ENCODE measurements at regions not wholly inside any gene's neighbourhood (a gene's known extent, or its start where the extent isn't known, plus 50 kb on each side); places are given as distances from the start of the nearest gene placed in this dataset.
"Not testable (repeated sequence)": the region's sequence is repeated elsewhere in the genome, so short reads cannot be mapped to it uniquely, and the experiment has no call there.

- not testable (repeated sequence) for DNase-seq
Measured at GRCh38 chrX:71822314-71822713, 59.2 kb downstream of the CXorf49B start.

DNA sequence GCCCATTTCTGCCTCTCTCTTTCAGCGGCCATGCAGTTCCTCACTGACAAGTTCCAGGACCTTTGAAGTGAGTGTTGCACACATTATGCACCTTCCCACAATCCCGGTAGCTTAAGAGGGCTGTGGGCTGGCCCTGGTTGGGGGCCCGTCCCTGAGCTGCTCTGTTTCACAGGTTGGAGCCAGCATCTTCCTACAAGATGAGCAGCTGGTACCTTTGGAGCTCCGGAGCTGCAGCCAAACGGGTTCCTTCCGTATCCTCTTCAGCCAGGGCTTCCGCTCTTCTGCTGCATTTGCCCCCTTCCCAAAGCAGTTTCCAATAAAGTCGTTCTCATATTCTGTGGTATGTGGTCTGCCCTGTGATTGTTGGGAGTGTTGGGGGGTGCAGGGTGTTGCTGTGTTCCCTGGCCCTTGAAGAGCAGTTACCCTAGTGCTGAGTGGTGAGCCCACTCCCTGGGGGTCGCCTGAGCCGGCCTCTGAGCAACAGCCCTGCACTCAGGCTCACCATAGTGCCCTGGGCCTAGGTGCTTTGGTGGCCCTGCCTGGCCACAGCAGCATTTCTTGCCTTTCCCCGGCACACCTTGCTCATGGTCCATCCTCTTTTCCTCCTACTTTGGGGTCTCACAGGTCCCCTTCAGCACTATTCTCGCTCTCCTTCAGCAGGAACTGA lies 60.4 kb downstream of the CXorf49B start:
- no peak for DNase-seq

DNA sequence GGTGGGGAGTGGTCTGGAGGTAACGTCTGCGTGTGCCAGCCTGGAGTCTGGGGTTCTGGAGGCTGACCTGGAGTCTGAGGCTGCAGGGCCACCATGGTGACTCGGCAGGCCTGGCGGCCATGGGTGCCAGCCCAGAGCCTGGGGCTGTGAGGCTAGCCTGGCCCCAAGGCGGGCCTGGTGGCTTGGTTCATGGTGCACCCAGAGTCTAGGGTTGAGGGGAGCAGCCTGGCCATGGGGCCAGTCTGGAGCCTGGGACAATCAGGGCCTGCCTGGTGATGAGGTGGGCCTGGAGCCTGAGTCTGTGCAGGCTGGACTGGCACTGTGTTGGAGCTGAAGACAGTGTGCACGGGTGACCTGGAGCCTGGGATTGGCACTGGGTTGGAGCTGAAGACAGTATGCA lies 64.9 kb downstream of the CXorf49B start:
- no peak for DNase-seq

DNA sequence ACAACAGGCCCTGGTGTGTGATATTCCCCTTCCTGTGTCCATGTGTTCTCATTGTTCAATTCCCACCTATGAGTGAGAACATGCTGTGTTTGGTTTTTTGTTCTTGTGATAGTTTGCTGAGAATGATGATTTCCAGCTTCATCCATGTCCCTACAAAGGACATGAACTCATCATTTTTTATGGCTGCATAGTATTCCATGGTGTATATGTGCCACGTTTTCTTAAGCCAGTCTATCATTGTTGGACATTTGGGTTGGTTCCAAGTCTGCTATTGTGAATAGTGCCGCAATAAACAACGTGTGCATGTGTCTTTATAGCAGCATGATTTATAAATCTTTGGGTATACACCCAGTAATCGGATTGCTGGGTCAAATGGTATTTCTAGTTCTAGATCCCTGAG lies 72.6 kb upstream of the NHSL2 start:
- not testable (repeated sequence) for DNase-seq

DNA sequence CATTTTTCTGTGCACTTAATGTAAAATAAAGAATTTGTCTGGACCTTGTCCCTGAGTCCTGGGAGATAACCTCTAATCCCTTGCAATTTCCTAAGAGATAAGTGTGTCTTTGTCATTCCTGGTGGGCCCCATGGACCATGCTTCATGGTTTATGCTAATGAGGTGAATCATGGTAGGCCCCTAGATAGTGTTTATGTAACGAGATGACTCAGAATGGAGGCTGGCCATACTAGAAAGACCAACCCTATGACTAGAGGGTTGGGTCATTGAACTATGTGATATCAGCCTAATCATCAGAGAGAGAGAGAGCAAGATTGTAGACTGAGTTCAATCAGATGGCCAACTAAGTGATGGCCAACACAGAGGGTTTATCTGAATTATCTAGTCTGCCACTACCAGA lies 64.2 kb upstream of the NHSL2 start:
- no peak for DNase-seq

DNA sequence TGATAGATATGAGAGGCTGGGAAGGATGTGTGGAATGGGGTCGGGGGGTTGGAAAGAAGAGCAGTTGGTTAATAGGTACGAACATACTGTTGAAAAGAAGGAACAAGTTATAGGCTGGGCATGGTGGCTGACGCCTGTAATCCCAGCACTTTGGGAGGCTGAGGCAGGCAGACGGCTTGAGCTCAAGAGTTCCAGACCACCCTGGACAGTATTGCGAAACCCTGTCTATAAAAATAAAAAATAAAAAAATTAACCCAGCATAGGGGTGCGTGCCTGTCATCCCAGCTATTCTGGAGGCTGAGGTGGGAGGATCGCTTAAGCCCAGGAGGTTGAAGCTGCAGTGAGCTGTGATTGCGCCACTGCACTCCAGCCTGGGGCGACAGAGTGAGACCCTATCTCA lies 58.5 kb upstream of the NHSL2 start:
- no peak for DNase-seq

DNA sequence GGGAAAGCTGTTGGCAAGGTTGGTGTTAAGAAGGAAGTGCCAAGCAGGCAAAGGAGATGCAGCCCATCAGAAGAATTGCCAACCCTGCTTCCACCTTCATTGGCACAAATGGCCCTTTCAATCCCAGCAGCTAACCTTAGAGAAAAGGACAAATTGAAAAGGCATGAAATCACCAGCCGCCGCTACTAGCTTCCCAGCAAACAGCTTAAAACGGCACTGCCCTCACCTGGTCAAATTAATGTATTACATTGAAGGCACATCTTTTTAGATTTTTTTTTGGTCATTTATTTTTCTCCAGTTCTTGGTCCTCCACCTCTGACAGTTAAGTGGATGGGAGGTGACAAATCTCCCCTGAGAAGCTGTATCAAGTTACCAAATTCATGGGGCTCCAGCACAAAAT lies 51.0 kb upstream of the NHSL2 start:
- peak; percentile 4 to 60 for DNase-seq

Data from NCI-H524 (cell line).